ENCODE measurements at regions not wholly inside any gene's neighbourhood (a gene's known extent, or its start where the extent isn't known, plus 50 kb on each side); places are given as distances from the start of the nearest gene placed in this dataset.

- H3K27me3 ChIP-seq, result no peaks in the 10 kb centered on the region
- H3K4me1 ChIP-seq, result no peaks in the 10 kb centered on the region
- no peak overlapping the region for H3K27ac ChIP-seq
- intact Hi-C loops (cut with DNase I; ENCODE audit: low total_unique reads), result no loop called here
- no peak overlapping the region for H3K4me3 ChIP-seq
- H3K9me3 ChIP-seq, result no peaks in the 10 kb centered on the region
- TF ChIP-seq, protein P1, sequence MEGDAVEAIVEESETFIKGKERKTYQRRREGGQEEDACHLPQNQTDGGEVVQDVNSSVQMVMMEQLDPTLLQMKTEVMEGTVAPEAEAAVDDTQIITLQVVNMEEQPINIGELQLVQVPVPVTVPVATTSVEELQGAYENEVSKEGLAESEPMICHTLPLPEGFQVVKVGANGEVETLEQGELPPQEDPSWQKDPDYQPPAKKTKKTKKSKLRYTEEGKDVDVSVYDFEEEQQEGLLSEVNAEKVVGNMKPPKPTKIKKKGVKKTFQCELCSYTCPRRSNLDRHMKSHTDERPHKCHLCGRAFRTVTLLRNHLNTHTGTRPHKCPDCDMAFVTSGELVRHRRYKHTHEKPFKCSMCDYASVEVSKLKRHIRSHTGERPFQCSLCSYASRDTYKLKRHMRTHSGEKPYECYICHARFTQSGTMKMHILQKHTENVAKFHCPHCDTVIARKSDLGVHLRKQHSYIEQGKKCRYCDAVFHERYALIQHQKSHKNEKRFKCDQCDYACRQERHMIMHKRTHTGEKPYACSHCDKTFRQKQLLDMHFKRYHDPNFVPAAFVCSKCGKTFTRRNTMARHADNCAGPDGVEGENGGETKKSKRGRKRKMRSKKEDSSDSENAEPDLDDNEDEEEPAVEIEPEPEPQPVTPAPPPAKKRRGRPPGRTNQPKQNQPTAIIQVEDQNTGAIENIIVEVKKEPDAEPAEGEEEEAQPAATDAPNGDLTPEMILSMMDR (IDR thresholded peaks at IDR 0.05), result no peak
- H3K36me3 ChIP-seq, result no peaks in the 10 kb centered on the region
- DNase-seq, result no peak
Observed at GRCh38 chr18:28510210-28510609, 333.3 kb upstream of the CDH2 start.

- TF ChIP-seq, protein P1 (IDR thresholded peaks at IDR 0.05), result no peak
- no peak overlapping the region for H3K4me3 ChIP-seq
- no peaks in the 10 kb centered on the region for H3K36me3 ChIP-seq
- DNase-seq, result no peak
- intact Hi-C loops (cut with DNase I; ENCODE audit: low total_unique reads), result no loop called here
- no peak overlapping the region for H3K27ac ChIP-seq
- no peaks in the 10 kb centered on the region for H3K9me3 ChIP-seq
- no peaks in the 10 kb centered on the region for H3K27me3 ChIP-seq
- H3K4me1 ChIP-seq, result no peaks in the 10 kb centered on the region
Observed at GRCh38 chr18:28504066-28504465, 327.1 kb upstream of the CDH2 start.

DNA sequence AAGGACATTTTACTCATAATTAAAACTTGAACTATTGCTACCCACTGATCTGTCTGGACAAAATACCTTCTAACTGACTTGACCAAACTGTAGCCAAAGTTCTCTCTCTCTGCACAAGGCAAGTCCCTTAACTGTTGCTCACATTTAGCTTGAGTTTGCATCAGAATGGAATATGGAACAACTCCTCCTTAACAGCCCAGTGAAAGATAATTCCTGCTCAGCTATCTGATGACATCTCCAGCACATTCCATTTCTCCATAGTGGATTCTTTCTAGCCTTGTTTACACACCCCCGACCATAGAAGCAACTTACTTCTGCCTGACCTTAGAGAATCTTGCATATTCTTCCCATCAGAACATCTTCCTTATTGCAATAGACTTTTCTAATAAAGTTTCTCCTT is 317.2 kb upstream of the CDH2 start:
- Histone ChIP-seq H3K9me3 (no peaks in the 10 kb centered on the region), H3K27me3 (no peaks in the 10 kb centered on the region), H3K4me3 (no peak overlapping the region), H3K36me3 (no peaks in the 10 kb centered on the region), H3K4me1 (no peaks in the 10 kb centered on the region), H3K27ac (no peak overlapping the region)
- intact Hi-C loops (cut with DNase I; ENCODE audit: low total_unique reads), result no loop called here
- TF ChIP-seq, protein P1 (IDR thresholded peaks at IDR 0.05), result no peak
- DNase-seq, result no peak

- H3K4me3 ChIP-seq, result no peak overlapping the region
- TF ChIP-seq, protein P1 (IDR thresholded peaks at IDR 0.05), result no peak
- intact Hi-C loops (cut with DNase I; ENCODE audit: low total_unique reads), result no loop called here
- H3K9me3 ChIP-seq, result no peaks in the 10 kb centered on the region
- no peak overlapping the region for H3K27ac ChIP-seq
- no peaks in the 10 kb centered on the region for H3K27me3 ChIP-seq
- H3K4me1 ChIP-seq, result no peaks in the 10 kb centered on the region
- DNase-seq, result no peak
- no peaks in the 10 kb centered on the region for H3K36me3 ChIP-seq
Observed at GRCh38 chr18:28485918-28486317, 309.0 kb upstream of the CDH2 start.

- no peak for DNase-seq
- Histone ChIP-seq H3K27ac (no peak overlapping the region), H3K4me3 (no peak overlapping the region), H3K4me1 (no peaks in the 10 kb centered on the region), H3K27me3 (no peaks in the 10 kb centered on the region), H3K36me3 (no peaks in the 10 kb centered on the region), H3K9me3 (no peaks in the 10 kb centered on the region)
- TF ChIP-seq, protein P1 (IDR thresholded peaks at IDR 0.05), result no peak
- intact Hi-C loops (cut with DNase I; ENCODE audit: low total_unique reads), result no loop called here
Observed at GRCh38 chr18:28485210-28485801, 308.4 kb upstream of the CDH2 start.

- no peak for DNase-seq
- Histone ChIP-seq H3K27me3 (no peaks in the 10 kb centered on the region), H3K4me3 (no peak overlapping the region), H3K27ac (no peak overlapping the region), H3K36me3 (no peaks in the 10 kb centered on the region), H3K9me3 (peaks cover 0 to 4% (median 0%) of the 10 kb centered on the region in 3 donors), H3K4me1 (no peaks in the 10 kb centered on the region)
- TF ChIP-seq, protein P1 (IDR thresholded peaks at IDR 0.05), result no peak
- intact Hi-C loops (cut with DNase I; ENCODE audit: low total_unique reads), result no loop called here
Observed at GRCh38 chr18:28478531-28478930, 301.6 kb upstream of the CDH2 start.

Data from tibial artery (tissue), 4 donors.